Heart left ventricle (tissue), 13 donors: ENCODE measurements at regions not wholly inside any gene's neighbourhood (a gene's known extent, or its start where the extent isn't known, plus 50 kb on each side); places are given as distances from the start of the nearest gene placed in this dataset.

Experiments used
- CTCF ChIP-seq, 12 donors: fragments of 200-600 bp; sonication (generic) in 4 of 12; IDR thresholded peaks; one replicate each; pipeline versions ENCODE4 v1.5.0 to v1.8.0; 2018 to 2022; ENCODE audit warnings: antibody characterized with exemption in 12 of 12, mild to moderate bottlenecking in 5 of 12
- POLR2A ChIP-seq, 2 donors: fragments of 450-650 bp; IDR thresholded peaks; one replicate each; pipeline ENCODE4 v1.6.1; 2017; ENCODE audit warnings: antibody characterized with exemption in 2 of 2, mild to moderate bottlenecking in 2 of 2, moderate library complexity in 2 of 2
- donor health status: ischemic (EF 13 %, LVEDD 7.1; RV severe dilation, severe dysfunction).
- donor health status: DM: no; HTN: yes; CAD: no.
- donor health status: DM: no; HTN: no; CAD: no.
- donor health status: ischemic (EF 25% LVEDD 6.9; RV normal size, moderate dysfunction).
- donor health status: ischemic (EF 25% LVEDD 5.7; RV mildly dilated, moderate dysfunction).
- donor health status: ischemic (EF 35%, LVEDD 5.7; RV mildly dilated, moderate dysfunction).
- donor health status: nonischemic (EF 11% LVEDD 7.7; RV severe dilation, severe dysfunction).
- donor health status: DM: yes; HTN: yes; CAD: no.
- donor health status: PGD.
- donor health status: ischemic (EF 29% LVEDD 5.4; RV normal size, mild dysfunction).
- donor health status: nonischemic (EF 23%, LVEDD 6.1; RV moderate dilation, normal function).

- TF ChIP-seq POLR2A (IDR thresholded peaks at IDR 0.05) (no peak), CTCF (IDR thresholded peaks at IDR 0.05) (no peak)
These were observed 296.0 kb downstream of the ATPSCKMT start for GRCh38 chr5:9953691-9954090.
